GM13976 (cell line): ENCODE measurements at regions not wholly inside any gene's neighbourhood (a gene's known extent, or its start where the extent isn't known, plus 50 kb on each side); places are given as distances from the start of the nearest gene placed in this dataset.

Source experiments
- DNase-seq: peaks from one replicate; pipeline ENCODE4 v3.0.0; 2012; ENCODE audit warnings: low spot score
- CTCF ChIP-seq: IDR thresholded peaks from 2 replicates; pipeline ENCODE4 v1.5.1; 2012; ENCODE audit warnings: borderline replicate concordance, mild to moderate bottlenecking; ENCODE audit not compliant: insufficient read depth; ENCODE audit errors: extremely low read depth, missing control alignments, control extremely low read depth
- in situ Hi-C: fragments of 300-500 bp; cut with MboI; formaldehyde crosslinking; loops from one replicate; pipeline ENCODE4 v1.12.0; 2022; ENCODE audit warnings: low sequenced_read_pairs, mixed read lengths, inconsistent platforms; ENCODE audit not compliant: unreplicated experiment

- TF ChIP-seq CTCF = no peak
- DNase-seq = no peak
- in situ Hi-C loops = no loop called here
These were observed 184.2 kb upstream of the FOXN3 start for GRCh38 chr14:89600950-89601826.

GRCh38 chr14:89600029-89600428, 183.0 kb upstream of the FOXN3 start:
- no peak for DNase-seq
- no peak for TF ChIP-seq CTCF
- in situ Hi-C loops = no loop called here

DNA sequence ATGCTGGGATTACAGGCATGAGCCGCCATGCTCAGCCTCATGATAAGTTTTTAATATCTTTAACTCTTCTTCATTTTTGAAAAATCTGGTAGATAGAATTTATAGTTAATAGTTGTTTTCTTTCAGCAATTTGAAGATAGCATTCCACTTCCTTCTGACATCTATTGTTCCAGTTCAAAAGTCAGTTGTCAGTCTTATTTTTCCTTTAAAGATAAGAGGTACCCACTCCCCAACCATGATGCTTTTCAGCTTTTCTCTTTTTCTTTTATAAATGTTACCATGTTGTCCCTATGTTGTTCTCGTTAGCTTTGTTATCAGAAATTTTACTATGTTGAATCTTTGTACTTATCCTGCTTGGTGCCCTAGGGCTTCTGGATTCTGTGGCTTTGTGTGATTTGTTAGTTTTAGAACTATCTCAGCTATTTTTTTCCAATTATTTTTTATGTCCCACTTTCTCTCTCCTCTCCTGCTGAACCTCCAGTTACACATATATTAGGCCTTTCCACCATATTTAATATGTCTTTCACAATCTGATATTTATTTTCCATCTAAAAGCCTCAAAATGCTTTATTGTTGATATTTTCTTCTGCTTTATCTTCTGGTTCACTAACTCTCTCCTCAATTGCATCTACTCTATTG, 181.6 kb upstream of the FOXN3 start:
- no peak for DNase-seq
- TF ChIP-seq CTCF = no peak
- in situ Hi-C loops = no loop called here

DNA sequence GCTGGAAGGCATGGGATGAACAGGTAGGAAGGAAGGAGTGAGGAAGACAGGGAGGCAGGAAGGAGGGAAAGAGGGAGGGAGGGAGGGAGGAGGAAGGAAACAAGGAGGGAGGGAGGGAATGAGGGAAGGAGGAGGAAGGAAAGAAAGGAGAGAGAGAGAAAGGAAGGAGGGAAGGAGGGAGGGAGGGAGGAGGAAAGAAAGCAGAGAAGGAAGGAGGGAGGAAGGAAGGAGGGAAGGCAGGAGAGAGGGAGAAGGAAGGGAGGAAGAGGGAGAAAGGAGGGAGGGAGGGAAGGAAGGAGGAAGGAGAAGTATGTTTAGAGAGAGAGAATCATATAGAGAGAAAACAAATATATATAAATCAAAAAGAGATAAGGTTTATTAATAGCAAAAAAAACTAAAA, 175.9 kb upstream of the FOXN3 start:
- in situ Hi-C loops = no loop called here

GRCh38 chr14:89589400-89590118, 172.5 kb upstream of the FOXN3 start:
- in situ Hi-C loops = no loop called here
- peak; percentile 44 for DNase-seq
- TF ChIP-seq CTCF = no peak

More for the DNA sequence above, 175.9 kb upstream of the FOXN3 start:
- DNase-seq = no peak
- no peak for TF ChIP-seq CTCF

GRCh38 chr14:89588840-89589296, 171.8 kb upstream of the FOXN3 start:
- no peak for DNase-seq
- TF ChIP-seq CTCF = no peak
- in situ Hi-C loops = no loop called here
